Stimulated activated CD4-positive, alpha-beta T cell treated with anti-CD3 and anti-CD28 coated beads, TNF-alpha, amount 100 ng/mL, for 24 hours (primary cell): ENCODE measurements at regions not wholly inside any gene's neighbourhood (a gene's known extent, or its start where the extent isn't known, plus 50 kb on each side); places are given as distances from the start of the nearest gene placed in this dataset.

Source experiments
- DNase-seq, 3 experiments: peaks; one replicate each; pipeline ENCODE4 v3.0.0-alpha.2; 2020; ENCODE audit warnings: low read depth in 3 of 3

DNA sequence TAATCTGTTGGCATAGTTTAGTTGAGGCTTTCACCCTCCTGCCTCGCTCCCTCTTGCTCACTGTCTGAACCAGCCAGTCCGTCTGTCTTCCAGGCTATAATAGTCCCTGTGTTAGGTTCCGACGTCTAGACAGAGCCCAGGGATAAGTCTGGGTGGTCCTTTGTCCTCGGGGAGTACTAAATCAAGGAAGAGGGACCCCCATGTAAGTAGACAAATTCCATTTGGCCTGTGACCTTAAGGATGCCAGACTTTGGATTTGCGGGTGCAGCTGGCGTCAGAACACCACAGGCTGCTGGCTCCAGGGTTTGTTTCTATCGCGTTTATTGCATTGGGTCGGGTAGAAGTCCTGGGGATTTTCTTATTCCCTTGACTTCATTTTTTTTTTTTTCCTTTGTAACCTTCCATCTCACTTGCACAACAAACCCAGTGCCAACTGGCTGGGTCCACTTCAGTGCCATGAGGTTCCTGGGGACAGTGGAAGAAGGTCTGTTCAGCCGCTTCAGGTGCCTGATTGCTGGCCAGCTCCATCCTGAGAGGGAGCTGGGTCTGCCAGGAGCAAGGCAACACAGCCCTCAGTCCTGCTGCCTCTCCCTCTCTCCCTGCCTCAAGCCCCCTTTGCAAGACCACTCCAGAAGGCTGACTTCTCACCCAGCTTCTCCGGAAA is 95.4 kb upstream of the KLHL25 start:
- DNase-seq: no peak

DNA sequence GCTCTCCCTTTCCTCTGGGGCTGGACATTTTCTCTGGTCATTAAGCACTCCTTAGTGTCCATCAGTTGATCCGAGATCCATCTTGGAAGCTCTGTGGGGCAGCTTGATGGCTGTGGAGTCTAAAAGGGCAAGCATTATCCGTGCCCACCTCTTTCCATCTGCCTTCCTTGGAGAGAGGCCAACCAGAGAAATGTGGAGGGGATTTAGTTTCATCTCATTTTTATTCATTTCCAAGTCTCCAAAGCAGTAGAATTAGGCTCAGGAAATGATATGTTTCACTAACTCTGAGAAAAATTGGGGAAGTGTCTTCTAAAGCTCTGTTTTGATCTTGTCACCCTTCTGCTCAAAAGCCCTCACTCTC is 95.9 kb upstream of the KLHL25 start:
- no peak for DNase-seq

DNA sequence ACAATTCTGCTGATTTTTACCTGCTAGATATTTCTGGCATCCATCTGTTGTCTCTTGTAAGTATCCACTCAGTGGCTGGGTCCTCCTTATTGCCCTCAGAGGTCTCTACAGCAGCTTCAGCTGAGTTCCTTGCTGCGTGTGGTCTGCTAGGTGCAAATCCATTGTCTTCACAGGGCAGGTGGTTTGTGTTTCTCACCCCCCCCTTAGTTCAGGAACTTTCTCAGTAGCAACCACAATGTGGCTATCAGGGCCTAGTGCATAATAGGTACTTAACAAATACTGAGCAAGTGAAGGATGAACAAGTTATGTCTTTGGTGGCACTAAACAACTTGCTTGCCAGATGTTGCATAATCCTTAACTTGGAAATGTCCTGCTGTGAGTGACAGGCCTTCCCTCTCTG is 96.7 kb upstream of the KLHL25 start:
- no peak for DNase-seq

DNA sequence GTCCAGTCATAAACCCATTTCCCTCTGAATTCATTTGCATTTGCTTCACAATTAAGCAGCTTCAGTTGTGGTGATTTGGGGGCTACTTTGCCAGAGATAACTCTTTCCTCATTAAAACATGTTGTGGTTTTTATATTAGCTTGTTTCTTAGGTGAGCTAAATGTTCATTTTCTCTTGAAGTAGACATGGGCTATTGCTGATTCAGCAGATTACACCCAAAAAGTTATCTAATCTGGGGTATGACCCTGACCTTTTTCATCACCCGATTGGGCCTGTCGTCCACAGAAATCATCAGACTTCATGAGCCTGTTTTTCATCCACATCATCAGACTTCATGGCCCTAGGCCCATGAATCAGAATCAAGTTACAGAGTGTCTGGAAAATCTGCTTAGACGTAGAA is 97.5 kb upstream of the KLHL25 start:
- DNase-seq: no peak

DNA sequence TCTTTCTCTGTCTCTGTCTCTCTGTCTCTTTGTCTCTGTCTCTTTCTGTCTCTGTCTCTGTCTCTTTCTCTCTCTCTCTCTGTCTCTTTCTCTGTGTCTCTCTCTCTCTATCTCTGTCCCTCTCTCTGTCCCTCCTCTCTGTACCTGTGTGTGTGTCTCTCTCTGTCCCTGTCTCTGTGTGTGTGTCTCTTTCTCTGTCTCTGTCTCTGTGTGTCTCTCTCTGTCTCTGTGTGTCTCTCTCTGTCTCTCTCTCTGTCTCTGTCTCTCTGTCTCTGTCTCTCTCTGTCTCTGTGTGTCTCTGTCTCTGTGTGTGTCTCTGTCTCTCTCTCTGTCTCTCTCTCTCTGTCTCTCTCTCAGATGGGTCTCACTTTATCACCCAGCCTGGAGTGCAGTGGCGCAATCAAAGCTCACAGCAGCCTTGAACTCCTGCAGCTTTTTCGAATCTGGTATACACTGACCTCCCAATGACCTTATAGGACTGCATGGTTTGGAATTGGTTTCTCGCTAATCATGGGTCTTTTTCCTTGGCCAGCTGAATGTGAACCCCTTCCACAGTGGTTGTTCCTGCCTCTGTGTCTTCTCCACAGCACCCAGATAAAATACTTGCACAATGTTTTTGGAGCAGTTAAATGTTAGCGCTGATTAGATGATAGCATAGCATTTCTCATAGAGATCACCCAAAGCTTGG is 102.6 kb upstream of the KLHL25 start:
- no peak for DNase-seq

DNA sequence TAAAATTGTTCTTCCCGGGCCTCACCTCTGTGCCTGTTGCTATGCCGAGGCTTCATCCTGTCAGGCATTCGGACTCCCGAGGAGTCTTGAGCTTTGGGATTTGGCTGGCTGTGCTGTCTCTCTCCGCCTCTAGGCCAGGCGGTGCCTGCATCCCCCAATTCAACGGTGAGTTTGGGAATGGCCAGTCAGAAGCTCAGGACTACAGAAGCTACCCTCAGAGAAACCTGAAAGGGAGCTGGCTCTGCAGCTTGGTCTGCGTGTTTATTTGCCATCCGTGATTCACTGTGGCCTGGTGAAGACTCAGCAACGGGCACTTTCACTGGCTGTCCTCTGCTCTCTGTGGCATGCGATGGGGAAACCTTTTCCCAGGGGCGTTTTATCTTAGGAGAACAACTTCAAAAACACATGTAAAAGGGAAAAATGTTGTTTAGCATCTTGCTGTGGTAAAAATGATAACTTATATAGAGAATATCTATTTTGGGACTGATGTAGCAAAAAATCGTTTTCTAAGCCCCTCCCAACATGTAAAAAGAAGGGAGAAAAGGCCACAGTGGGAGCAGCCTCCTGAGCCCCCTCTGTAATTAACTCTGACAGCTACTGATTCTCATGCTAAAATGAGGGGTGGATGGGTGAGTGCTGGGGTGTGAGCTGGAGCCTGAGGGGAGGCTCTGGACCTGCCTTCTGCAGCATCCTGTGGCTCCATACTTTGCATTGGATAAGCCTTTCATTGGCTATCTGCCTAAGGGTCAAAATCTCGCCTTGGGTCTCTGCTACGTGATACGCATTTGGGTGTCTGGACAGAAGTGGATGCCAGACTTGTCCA is 103.4 kb upstream of the KLHL25 start:
- no peak for DNase-seq

DNA sequence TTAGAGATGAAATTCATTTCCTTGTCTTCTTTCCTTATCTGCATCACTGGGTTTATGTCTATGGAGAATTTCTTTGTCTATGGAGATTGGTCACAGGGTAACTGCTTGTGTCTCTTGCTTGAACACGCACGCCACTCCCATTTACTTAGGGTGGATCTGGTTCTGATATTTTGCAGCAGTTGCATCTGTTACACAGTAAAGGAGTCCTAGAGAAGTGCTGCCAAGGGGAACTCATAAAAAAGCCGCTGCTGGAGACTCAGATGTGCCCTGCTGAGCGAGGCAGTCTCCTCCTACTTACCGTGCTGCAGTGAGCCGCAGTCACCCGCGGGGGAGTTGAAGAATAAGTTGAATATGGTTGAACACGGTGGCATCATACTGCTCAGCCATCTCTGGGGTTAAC is 105.2 kb upstream of the KLHL25 start:
- no peak for DNase-seq

DNA sequence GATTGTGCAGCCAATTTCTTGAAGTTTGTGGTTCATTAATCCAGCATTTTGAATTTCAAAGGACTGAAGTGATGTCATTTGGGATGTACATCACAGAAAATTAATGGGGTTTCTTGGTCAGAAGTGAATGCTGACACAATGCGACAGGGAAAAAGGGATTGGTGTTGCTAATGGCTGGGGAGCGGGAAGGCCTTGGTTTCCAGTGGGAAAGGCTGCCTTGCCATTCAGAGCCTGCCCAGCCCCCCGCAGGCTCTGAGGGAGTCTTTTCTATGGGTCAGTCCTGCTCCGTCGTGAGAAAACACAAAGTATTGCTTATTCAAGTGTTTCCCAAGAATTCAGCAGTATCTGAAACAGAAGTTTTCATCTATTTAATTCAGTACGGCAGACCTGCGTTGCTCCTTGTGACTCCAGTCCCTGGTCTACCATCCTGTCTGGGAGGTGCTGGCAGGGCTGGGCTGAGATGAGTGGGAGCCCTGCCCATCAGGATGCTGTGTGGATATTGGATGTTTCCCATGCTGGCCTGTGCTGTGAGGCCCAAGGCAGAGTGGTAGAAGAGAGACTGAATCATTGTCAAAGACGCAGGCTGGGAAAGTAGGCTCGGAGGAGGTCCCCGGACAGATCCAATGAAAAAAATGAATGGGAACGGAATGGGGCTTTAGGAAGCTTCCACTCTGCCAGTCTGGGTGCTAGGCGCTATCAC is 111.2 kb upstream of the KLHL25 start:
- DNase-seq: no peak

DNA sequence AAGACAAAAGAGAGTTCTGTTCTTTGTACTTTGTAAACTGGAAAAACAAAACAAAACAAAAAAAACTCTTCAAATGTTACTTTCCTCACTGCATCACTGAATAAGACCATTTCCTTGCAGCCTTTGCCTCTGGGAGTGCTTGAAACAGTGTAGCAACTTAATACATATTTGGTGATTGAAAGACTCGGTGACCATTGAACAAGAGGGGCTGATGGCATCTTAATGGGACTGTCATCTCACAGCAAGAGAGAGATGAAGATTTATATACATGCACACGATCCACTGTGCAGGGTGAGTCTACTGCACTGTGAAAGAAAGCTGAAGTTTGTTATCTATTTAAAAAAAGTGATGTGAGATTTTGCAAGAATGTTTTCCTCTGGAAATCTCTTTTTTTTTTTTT is 111.9 kb upstream of the KLHL25 start:
- no peak for DNase-seq

DNA sequence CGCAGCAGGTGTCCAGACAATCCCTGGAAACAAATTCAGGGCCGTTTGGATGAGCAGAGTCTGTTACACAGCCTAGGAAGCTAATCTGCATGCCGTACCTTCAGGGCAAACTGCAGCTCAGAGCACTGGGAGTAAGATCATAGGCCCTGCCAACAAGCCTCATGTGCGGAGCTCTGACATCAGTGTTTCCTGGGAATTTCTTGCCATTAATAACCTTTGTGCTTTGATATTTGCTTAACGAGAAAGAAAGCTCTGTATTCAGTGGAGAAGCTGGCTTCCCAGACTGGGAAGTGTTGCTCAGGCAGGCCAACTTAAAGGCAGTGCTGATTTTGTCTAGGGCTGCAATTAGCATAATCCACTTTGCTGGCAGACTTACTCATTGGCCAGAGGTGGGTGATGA is 116.1 kb upstream of the KLHL25 start:
- DNase-seq: no peak

DNA sequence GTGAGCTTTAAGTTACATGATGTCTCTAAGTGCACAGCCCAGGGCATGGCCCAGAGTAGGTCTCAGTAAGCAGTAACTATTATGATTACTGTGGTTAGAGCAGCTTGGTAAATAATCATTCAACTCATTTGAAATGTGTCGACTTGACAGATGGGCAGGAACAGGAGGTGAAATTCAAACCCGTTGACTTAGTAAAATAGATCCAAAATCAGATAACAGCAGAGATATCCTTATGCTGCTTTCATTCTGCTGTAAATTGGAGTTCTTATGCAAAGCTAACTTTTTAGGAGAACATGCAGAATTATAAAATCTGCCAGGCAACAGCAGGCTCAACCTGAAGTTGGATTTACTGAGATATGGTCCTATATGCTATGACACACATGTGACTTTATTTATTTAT is 118.7 kb upstream of the KLHL25 start:
- no peak for DNase-seq

DNA sequence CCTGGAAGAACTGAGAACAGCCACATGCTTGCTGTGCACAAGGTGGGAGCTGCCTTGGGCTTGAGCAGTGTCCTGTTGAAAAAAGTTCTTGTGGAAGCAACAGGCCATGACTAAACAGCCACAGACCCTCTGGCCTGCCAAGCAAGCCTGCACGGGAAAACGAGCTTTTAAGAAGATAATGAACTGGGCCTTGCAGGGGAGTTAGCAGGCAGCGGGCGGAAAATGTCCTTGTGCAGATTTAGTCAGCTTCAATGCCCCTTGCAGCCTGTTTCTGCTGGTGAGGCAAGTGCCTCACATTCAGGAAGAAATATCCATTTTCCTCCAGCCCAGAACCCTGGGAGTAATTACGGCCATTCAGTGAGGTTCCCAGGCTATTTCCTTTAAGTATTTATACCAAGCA is 126.2 kb upstream of the KLHL25 start:
- DNase-seq: no peak

DNA sequence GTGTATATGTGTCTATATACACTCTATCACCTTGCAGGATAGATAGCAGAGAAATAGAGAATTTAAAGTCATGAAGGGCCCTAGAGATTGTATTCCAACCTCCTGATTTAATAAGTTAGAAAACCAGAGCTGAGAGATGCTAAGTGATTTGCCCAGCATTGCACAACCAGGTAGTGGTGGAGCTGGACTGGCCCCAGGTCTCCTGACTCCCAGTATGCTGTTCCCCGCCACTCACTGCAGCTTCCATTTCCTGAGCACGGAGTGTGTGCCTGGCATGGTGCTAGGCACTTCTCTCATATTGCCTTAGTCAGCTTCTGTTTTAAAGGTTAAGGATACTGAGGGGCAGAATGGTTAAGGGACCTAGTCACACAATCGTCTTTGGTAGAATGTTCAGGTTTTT is 129.4 kb upstream of the KLHL25 start:
- DNase-seq: no peak

DNA sequence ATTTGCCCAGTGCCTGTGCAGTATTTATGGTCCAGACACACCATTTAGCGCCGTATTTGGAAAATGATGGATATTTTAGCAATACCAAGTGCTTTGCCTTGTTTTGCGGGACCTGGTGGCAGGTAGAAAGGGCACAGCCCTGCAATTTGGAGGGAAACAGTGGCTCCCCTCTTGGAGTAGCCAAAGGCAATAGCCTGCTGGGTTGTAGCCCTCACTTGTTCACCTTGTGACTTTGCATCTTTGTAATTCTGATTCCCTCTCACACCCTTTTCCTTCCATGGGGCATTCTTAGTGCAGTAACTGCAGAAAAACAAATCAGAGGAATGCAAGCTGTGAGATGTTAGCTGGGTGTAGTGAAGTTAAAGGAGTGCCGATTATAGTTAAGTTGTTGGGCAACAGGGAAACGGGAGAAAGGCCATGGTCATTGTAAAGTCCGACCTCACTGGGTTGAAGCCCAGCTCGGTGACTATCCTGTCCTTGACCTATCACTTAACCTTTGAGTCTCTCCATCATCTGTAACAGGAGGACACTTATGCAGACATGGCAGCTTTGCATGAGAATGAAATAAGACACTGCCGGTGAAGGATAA is 131.0 kb upstream of the KLHL25 start:
- DNase-seq: no peak

DNA sequence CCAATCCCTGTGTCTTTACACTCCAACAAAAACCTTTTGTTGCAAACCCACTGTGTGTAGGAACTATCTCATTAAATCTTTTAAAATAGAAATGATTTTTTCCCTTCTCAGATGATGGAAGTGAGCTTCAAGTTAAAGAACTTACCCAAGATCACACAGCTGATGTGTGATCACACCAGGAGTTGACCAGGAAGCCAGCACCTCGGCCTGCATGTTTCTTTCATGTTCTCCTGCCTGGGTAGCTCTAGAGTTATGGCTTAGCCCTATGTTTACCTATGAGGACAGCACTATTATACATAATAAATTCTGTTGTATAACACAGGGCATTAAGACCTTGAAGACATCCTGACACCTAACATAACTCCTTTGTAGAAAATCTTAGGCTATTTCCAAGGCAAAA is 132.1 kb upstream of the KLHL25 start:
- DNase-seq: no peak

DNA sequence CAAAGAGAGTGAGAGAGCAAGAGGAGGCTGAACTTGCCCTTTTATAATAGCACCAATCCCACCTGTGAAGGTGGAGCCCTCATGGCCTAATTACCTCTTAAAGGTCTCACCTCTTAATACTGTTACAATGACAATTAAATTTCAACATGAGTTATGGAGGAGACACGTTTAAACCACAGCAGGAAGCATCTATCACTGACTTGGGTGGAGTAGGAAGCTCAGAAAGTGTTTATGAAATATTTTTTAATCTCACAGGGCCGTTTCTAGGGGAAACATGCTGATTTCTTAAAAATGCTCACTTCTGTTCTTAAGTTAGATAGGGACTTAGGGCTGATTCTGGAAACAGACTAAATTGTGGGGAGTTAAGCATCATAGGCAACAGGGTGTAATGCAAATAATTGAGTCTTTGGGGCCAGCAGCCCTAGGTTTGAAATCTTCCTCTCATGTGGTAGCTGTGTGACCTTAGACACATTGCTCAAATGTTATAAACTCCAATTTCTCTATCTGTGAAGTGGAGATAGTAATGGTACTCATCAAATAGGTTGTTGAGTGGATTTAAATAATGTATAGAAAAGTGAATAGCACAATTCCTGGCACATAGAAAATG is 133.3 kb upstream of the KLHL25 start:
- DNase-seq: no peak

DNA sequence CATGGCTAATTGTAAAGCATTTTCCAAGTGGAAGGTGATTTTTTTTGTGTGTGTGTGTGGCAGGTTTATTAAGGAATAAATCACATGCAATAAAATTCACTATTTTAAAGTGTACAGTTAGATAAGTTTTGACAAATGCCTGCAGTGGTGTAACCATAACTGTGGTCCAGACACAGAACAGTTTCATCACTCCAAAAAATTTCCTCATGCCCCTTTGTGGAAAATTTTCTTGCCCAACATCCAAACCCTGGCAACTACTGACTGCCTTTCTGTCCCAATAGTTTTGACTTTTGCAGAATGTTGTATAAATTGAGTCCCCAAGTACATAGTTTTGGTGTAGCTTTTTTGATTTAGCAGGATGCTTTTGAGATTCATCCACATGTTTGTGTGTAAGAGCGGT is 135.1 kb upstream of the KLHL25 start:
- no peak for DNase-seq

DNA sequence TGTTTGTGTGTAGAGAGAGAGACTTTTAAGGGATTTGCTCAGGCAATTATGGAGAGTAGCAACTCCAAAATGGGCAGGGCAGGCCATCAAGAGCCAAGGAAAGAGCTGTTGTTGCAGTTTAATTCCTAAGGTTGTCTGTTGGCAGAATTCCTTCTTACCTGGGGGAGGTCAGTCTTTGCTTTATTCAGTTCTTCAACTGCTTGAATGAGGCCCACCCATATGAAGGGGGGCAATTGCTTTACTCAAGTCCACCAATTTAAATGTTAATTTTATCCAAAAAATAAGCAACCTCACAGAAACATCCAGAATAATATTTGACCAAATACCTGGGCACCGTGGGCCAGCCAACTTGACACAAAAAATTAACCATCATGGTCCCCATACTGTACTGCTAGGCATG is 137.7 kb upstream of the KLHL25 start:
- DNase-seq: no peak

DNA sequence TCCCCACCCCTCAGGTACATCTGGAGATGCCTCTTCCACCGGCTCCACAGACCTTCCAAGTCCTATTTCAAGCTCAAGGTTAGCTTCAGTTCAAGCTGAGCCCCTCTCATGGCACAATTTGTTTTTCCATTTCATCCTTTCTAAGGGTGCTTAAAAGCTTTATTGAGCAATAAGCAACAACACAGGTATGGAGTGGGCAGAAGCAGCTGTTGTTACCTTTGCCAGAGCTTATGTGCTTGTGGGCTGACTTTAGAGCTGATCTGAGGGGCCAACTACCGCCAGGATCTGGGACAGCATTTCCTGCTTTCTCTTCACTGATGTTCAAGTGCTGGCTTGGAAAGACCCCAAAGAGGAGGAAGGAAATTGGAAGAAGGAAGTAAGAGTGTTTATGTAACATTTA is 140.0 kb upstream of the KLHL25 start:
- no peak for DNase-seq

DNA sequence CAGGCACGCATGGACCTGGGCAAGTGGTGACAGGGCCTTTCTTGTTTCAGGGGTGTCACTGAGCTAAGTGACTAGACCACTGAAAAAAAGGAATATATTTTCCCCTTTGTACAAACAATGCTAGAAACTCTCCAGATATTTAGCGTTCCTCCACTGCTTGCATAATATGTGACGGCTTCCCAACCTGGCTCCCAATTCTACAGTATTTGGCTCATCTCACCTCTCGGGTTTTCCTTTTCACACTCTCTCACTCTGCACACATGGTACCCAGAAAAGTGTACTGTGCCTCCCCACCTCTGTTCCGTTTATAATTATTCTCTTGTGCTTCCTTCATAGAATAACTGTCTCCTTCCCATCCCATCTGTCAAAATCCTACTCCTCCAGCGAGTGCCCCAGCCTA is 140.5 kb upstream of the KLHL25 start:
- no peak for DNase-seq

DNA sequence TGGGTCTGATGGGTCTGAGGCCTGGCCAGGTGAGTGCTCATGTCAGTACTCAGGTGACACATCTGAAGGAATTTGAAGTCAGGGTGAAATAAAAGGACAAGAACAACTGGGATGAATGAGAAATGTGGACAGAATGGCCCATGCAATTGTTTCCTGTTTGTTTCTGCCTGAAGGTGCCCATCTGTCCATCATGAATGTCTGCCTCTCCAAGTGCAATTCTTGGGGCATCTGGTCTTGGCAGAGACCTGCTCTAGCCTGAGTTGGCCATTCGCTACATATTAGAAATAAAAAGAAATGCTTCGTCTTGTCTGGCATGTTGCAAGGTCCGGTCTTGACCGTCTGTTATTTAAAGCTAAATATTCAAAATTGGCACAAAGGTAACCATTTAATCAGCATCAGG is 142.0 kb upstream of the AGBL1 start:
- DNase-seq: no peak
